Inflammatory macrophage (primary cell): ENCODE measurements at regions not wholly inside any gene's neighbourhood (a gene's known extent, or its start where the extent isn't known, plus 50 kb on each side); places are given as distances from the start of the nearest gene placed in this dataset.
"Not testable (repeated sequence)": the region's sequence is repeated elsewhere in the genome, so short reads cannot be mapped to it uniquely, and the experiment has no call there.

Source experiments
- DNase-seq, 2 donors: peaks; one replicate each; pipeline ENCODE4 v3.0.0-alpha.2; 2020 to 2022

- DNase-seq: not testable (repeated sequence)
Observed at GRCh38 chr3:22706922-22707321, 496.2 kb upstream of the UBE2E2 start.

GRCh38 chr3:22713936-22714335, 489.2 kb upstream of the UBE2E2 start:
- peak; percentile 90 to 94 for DNase-seq

- DNase-seq: no peak
Observed at GRCh38 chr3:22714749-22715148, 488.4 kb upstream of the UBE2E2 start.

- no peak for DNase-seq
Observed at GRCh38 chr3:22720596-22720995, 482.5 kb upstream of the UBE2E2 start.

GRCh38 chr3:22724420-22724819, 478.7 kb upstream of the UBE2E2 start:
- no peak for DNase-seq

GRCh38 chr3:22728406-22728805, 474.7 kb upstream of the UBE2E2 start:
- DNase-seq: no peak

GRCh38 chr3:22729212-22729611, 473.9 kb upstream of the UBE2E2 start:
- DNase-seq: no peak

GRCh38 chr3:22729981-22730380, 473.1 kb upstream of the UBE2E2 start:
- DNase-seq: no peak

GRCh38 chr3:22730701-22731100, 472.4 kb upstream of the UBE2E2 start:
- DNase-seq: no peak

- no peak for DNase-seq
Observed at GRCh38 chr3:22731901-22732300, 471.2 kb upstream of the UBE2E2 start.

- DNase-seq: no peak
Observed at GRCh38 chr3:22732641-22733040, 470.5 kb upstream of the UBE2E2 start.

GRCh38 chr3:22734207-22734606, 468.9 kb upstream of the UBE2E2 start:
- peak in 1 of 2 donors; percentile 2 for DNase-seq

- peak; percentile 22 to 66 for DNase-seq
Observed at GRCh38 chr3:22734756-22735155, 468.4 kb upstream of the UBE2E2 start.

- no peak for DNase-seq
Observed at GRCh38 chr3:22735373-22735772, 467.8 kb upstream of the UBE2E2 start.

GRCh38 chr3:22743386-22743785, 459.7 kb upstream of the UBE2E2 start:
- DNase-seq: not testable (repeated sequence)

- DNase-seq: no peak
Observed at GRCh38 chr3:22745321-22745720, 457.8 kb upstream of the UBE2E2 start.

- no peak for DNase-seq
Observed at GRCh38 chr3:22746221-22746620, 456.9 kb upstream of the UBE2E2 start.

GRCh38 chr3:22748453-22749045, 454.6 kb upstream of the UBE2E2 start:
- no peak for DNase-seq

- DNase-seq: no peak
Observed at GRCh38 chr3:22759636-22760310, 443.4 kb upstream of the UBE2E2 start.

GRCh38 chr3:22765679-22766078, 437.4 kb upstream of the UBE2E2 start:
- DNase-seq: no peak

- no peak for DNase-seq
Observed at GRCh38 chr3:22777834-22778233, 425.3 kb upstream of the UBE2E2 start.

GRCh38 chr3:22779737-22780136, 423.4 kb upstream of the UBE2E2 start:
- DNase-seq: no peak

GRCh38 chr3:22792533-22792932, 410.6 kb upstream of the UBE2E2 start:
- no peak for DNase-seq

GRCh38 chr3:22795917-22796316, 407.2 kb upstream of the UBE2E2 start:
- no peak for DNase-seq

- no peak for DNase-seq
Observed at GRCh38 chr3:22798461-22798860, 404.7 kb upstream of the UBE2E2 start.
